ENCODE measurements at regions not wholly inside any gene's neighbourhood (a gene's known extent, or its start where the extent isn't known, plus 50 kb on each side); places are given as distances from the start of the nearest gene placed in this dataset.
A peak's percentile ranks its signal among the peaks of the same experiment; 100 is the strongest.
"Not testable (repeated sequence)": the region's sequence is repeated elsewhere in the genome, so short reads cannot be mapped to it uniquely, and the experiment has no call there.

- TF ChIP-seq EZH2 (IDR thresholded peaks at IDR 0.05; ENCODE audit: borderline replicate concordance, low read depth, low read length, severe bottlenecking) = no peak
- no peak for TF ChIP-seq CTCF (IDR thresholded peaks at IDR 0.05; ENCODE audit: borderline replicate concordance, extremely low read depth, low read length, poor library complexity, severe bottlenecking)
- no peak for DNase-seq
- no peak overlapping the region for H3K4me3 ChIP-seq (ENCODE audit: low read depth in 1 of 2, low read length in 2 of 2)
- no peak for ATAC-seq (ENCODE audit: insufficient read depth, low read depth)
- no peak overlapping the region for H3K27ac ChIP-seq (ENCODE audit: low read length)
- H3K4me2 ChIP-seq (ENCODE audit: insufficient read depth, low read length) = no peak overlapping the region
- no peaks in the 10 kb centered on the region for H3K4me1 ChIP-seq (ENCODE audit: insufficient read depth, low read length)
- no peaks in the 10 kb centered on the region for H4K20me1 ChIP-seq (ENCODE audit: insufficient read depth, low read length)
- H3K36me3 ChIP-seq (ENCODE audit: insufficient read depth, low read length) = no peaks in the 10 kb centered on the region
- no peak overlapping the region for H3K9ac ChIP-seq (ENCODE audit: low read depth, low read length)
- no peak overlapping the region for H2AFZ ChIP-seq (ENCODE audit: low read depth, low read length)
- H3K27me3 ChIP-seq (ENCODE audit: insufficient read depth, low read length, poor library complexity) = no peaks in the 10 kb centered on the region
- H3K9me3 ChIP-seq (ENCODE audit: insufficient read depth, low read length, severe bottlenecking) = peaks cover 10% of the 10 kb centered on the region
- no peaks in the 10 kb centered on the region for H3K79me2 ChIP-seq (ENCODE audit: insufficient read depth, low read length)
Observed at GRCh38 chr5:158451993-158452672, 593.2 kb upstream of the CLINT1 start.

GRCh38 chr5:158451203-158451992 lies 592.5 kb upstream of the CLINT1 start:
- no peaks in the 10 kb centered on the region for H3K36me3 ChIP-seq (ENCODE audit: insufficient read depth, low read length)
- H4K20me1 ChIP-seq (ENCODE audit: insufficient read depth, low read length) = no peaks in the 10 kb centered on the region
- no peaks in the 10 kb centered on the region for H3K79me2 ChIP-seq (ENCODE audit: insufficient read depth, low read length)
- no peak for DNase-seq
- peaks cover 17% of the 10 kb centered on the region for H3K9me3 ChIP-seq (ENCODE audit: insufficient read depth, low read length, severe bottlenecking)
- no peak overlapping the region for H3K4me3 ChIP-seq (ENCODE audit: low read depth in 1 of 2, low read length in 2 of 2)
- H3K4me1 ChIP-seq (ENCODE audit: insufficient read depth, low read length) = no peaks in the 10 kb centered on the region
- TF ChIP-seq EZH2 (IDR thresholded peaks at IDR 0.05; ENCODE audit: borderline replicate concordance, low read depth, low read length, severe bottlenecking) = no peak
- TF ChIP-seq CTCF (IDR thresholded peaks at IDR 0.05; ENCODE audit: borderline replicate concordance, extremely low read depth, low read length, poor library complexity, severe bottlenecking) = no peak
- no peak overlapping the region for H3K4me2 ChIP-seq (ENCODE audit: insufficient read depth, low read length)
- H3K27ac ChIP-seq (ENCODE audit: low read length) = no peak overlapping the region
- H2AFZ ChIP-seq (ENCODE audit: low read depth, low read length) = no peak overlapping the region
- no peaks in the 10 kb centered on the region for H3K27me3 ChIP-seq (ENCODE audit: insufficient read depth, low read length, poor library complexity)
- H3K9ac ChIP-seq (ENCODE audit: low read depth, low read length) = no peak overlapping the region
- ATAC-seq (ENCODE audit: insufficient read depth, low read depth) = no peak

GRCh38 chr5:158450751-158451171 lies 591.8 kb upstream of the CLINT1 start:
- ATAC-seq (ENCODE audit: insufficient read depth, low read depth) = no peak
- Histone ChIP-seq H3K9me3 (ENCODE audit: insufficient read depth, low read length, severe bottlenecking) (peaks cover 20% of the 10 kb centered on the region), H3K4me1 (ENCODE audit: insufficient read depth, low read length) (no peaks in the 10 kb centered on the region), H2AFZ (ENCODE audit: low read depth, low read length) (no peak overlapping the region), H3K27ac (ENCODE audit: low read length) (no peak overlapping the region), H3K79me2 (ENCODE audit: insufficient read depth, low read length) (no peaks in the 10 kb centered on the region), H4K20me1 (ENCODE audit: insufficient read depth, low read length) (no peaks in the 10 kb centered on the region), H3K9ac (ENCODE audit: low read depth, low read length) (no peak overlapping the region), H3K4me2 (ENCODE audit: insufficient read depth, low read length) (no peak overlapping the region), H3K36me3 (ENCODE audit: insufficient read depth, low read length) (no peaks in the 10 kb centered on the region), H3K4me3 (ENCODE audit: low read depth in 1 of 2, low read length in 2 of 2) (no peak overlapping the region), H3K27me3 (ENCODE audit: insufficient read depth, low read length, poor library complexity) (no peaks in the 10 kb centered on the region)
- no peak for TF ChIP-seq CTCF (IDR thresholded peaks at IDR 0.05; ENCODE audit: borderline replicate concordance, extremely low read depth, low read length, poor library complexity, severe bottlenecking)
- no peak for TF ChIP-seq EZH2 (IDR thresholded peaks at IDR 0.05; ENCODE audit: borderline replicate concordance, low read depth, low read length, severe bottlenecking)
- no peak for DNase-seq

GRCh38 chr5:158446761-158447160 lies 587.8 kb upstream of the CLINT1 start:
- not testable (repeated sequence) for H4K20me1 ChIP-seq (ENCODE audit: insufficient read depth, low read length); H3K4me1 ChIP-seq (ENCODE audit: insufficient read depth, low read length); H3K27me3 ChIP-seq (ENCODE audit: insufficient read depth, low read length, poor library complexity); H3K79me2 ChIP-seq (ENCODE audit: insufficient read depth, low read length); ATAC-seq (ENCODE audit: insufficient read depth, low read depth); H3K4me2 ChIP-seq (ENCODE audit: insufficient read depth, low read length); H2AFZ ChIP-seq (ENCODE audit: low read depth, low read length); H3K27ac ChIP-seq (ENCODE audit: low read length); H3K9ac ChIP-seq (ENCODE audit: low read depth, low read length); DNase-seq; H3K4me3 ChIP-seq (ENCODE audit: low read depth in 1 of 2, low read length in 2 of 2); H3K36me3 ChIP-seq (ENCODE audit: insufficient read depth, low read length)
- H3K9me3 ChIP-seq (ENCODE audit: insufficient read depth, low read length, severe bottlenecking) = peaks cover 37% of the 10 kb centered on the region

GRCh38 chr5:158439204-158439603 lies 580.3 kb upstream of the CLINT1 start:
- not testable (repeated sequence) for ATAC-seq (ENCODE audit: insufficient read depth, low read depth); DNase-seq; H3K36me3 ChIP-seq (ENCODE audit: insufficient read depth, low read length); H3K9me3 ChIP-seq (ENCODE audit: insufficient read depth, low read length, severe bottlenecking); H3K27me3 ChIP-seq (ENCODE audit: insufficient read depth, low read length, poor library complexity); H4K20me1 ChIP-seq (ENCODE audit: insufficient read depth, low read length); H3K79me2 ChIP-seq (ENCODE audit: insufficient read depth, low read length); H2AFZ ChIP-seq (ENCODE audit: low read depth, low read length); H3K4me3 ChIP-seq (ENCODE audit: low read depth in 1 of 2, low read length in 2 of 2); H3K9ac ChIP-seq (ENCODE audit: low read depth, low read length); H3K4me2 ChIP-seq (ENCODE audit: insufficient read depth, low read length)
- H3K27ac ChIP-seq (ENCODE audit: low read length) = peak overlapping the region; percentile 46; the same call in 1 of the 2 replicates
- H3K4me1 ChIP-seq (ENCODE audit: insufficient read depth, low read length) = peaks cover 46% of the 10 kb centered on the region
